ENCODE measurements at regions not wholly inside any gene's neighbourhood (a gene's known extent, or its start where the extent isn't known, plus 50 kb on each side); places are given as distances from the start of the nearest gene placed in this dataset.

- TF ChIP-seq EZH2 (IDR thresholded peaks at IDR 0.05; ENCODE audit: low read length, missing control alignments) (no peak), CTCF (conservative IDR thresholded peaks at IDR 0.05 in 1 of 2, IDR thresholded peaks at IDR 0.05 in 1 of 2; ENCODE audit: low read depth in 1 of 2, low read length in 2 of 2) (no peak)
Observed at GRCh38 chr4:125551466-125551865, 236.7 kb downstream of the FAT4 start.

Data from fibroblast of lung (primary cell).